ENCODE measurements at regions not wholly inside any gene's neighbourhood (a gene's known extent, or its start where the extent isn't known, plus 50 kb on each side); places are given as distances from the start of the nearest gene placed in this dataset.
A peak's percentile ranks its signal among the peaks of the same experiment; 100 is the strongest.

DNA sequence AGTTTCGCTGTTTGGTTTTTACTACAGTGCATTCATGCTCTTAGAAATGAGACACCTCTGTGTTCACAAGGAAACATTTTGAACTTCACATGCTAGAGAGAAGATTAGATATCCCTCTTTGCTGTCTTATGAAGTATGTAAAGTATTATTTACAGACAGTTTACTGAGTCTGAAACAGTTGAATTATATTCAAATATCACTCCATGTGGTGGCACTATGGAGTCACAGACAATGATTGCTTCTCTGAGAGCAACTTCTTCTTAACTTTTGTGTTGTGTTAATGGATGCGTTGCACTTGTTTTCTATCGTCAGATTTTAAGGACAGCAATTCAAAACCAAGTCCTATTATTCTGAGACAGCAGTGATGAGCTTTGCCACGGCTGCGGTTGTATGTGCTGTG is 823.6 kb downstream of the GALR1 start:
- 41 to 53% methylated on average over 5 of the region's 5 CpGs for WGBS, 2 donors
- Histone ChIP-seq H3K27ac (no peak overlapping the region), H3K27me3 (no peaks in the 10 kb centered on the region), H3K4me1 (no peaks in the 10 kb centered on the region), H3K9me3 (no peaks in the 10 kb centered on the region), H3K36me3 (ENCODE audit: low read depth, missing control alignments) (no peaks in the 10 kb centered on the region), H3K4me3 (no peak overlapping the region)
- no peak for DNase-seq
- intact Hi-C loops (cut with DNase I; ENCODE audit: low total_unique reads): no loop called here
- TF ChIP-seq, protein P1, sequence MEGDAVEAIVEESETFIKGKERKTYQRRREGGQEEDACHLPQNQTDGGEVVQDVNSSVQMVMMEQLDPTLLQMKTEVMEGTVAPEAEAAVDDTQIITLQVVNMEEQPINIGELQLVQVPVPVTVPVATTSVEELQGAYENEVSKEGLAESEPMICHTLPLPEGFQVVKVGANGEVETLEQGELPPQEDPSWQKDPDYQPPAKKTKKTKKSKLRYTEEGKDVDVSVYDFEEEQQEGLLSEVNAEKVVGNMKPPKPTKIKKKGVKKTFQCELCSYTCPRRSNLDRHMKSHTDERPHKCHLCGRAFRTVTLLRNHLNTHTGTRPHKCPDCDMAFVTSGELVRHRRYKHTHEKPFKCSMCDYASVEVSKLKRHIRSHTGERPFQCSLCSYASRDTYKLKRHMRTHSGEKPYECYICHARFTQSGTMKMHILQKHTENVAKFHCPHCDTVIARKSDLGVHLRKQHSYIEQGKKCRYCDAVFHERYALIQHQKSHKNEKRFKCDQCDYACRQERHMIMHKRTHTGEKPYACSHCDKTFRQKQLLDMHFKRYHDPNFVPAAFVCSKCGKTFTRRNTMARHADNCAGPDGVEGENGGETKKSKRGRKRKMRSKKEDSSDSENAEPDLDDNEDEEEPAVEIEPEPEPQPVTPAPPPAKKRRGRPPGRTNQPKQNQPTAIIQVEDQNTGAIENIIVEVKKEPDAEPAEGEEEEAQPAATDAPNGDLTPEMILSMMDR (IDR thresholded peaks at IDR 0.05): peak in 2 of 3 experiments; percentile 17 to 36
- TF ChIP-seq POLR2A (IDR thresholded peaks at IDR 0.05): no peak

DNA sequence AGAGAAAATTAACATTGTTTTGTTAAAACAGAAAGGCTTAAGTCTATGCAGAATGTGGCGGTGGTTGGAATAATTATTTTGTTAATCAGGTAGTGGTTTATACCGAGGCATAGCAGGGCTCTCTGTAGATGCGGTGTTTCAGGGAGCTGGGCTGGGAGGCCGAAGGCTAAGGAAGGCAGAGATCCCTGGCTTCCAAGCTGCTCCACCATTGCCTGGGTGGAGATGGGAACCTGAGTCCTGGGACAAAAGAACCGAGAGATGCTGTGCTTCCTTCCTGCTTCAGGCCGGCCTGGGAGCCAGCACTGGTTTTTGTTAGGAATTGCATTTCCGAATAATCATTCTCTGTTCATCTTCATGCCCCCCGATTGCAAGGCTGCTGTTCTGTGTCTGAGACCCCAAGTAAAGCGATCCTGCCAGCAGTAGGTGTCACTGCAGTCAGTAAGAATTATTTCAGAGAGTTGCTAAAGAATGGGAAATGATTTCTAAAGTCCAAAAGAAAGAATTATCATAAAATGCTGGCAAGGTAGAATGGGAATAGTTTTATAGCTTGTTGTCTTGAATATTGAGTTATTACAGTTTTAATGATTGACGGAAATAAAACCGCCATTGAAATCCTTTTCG is 824.9 kb downstream of the GALR1 start:
- Histone ChIP-seq H3K9me3 (no peaks in the 10 kb centered on the region), H3K27ac (no peak overlapping the region), H3K4me1 (no peaks in the 10 kb centered on the region), H3K27me3 (no peaks in the 10 kb centered on the region), H3K4me3 (no peak overlapping the region), H3K36me3 (ENCODE audit: low read depth, missing control alignments) (no peaks in the 10 kb centered on the region)
- no peak for TF ChIP-seq POLR2A (IDR thresholded peaks at IDR 0.05)
- TF ChIP-seq, protein P1 (IDR thresholded peaks at IDR 0.05): no peak
- WGBS, 2 donors: 58 to 64% methylated on average over 12 of the region's 12 CpGs
- no peak for DNase-seq
- intact Hi-C loops (cut with DNase I; ENCODE audit: low total_unique reads): no loop called here

DNA sequence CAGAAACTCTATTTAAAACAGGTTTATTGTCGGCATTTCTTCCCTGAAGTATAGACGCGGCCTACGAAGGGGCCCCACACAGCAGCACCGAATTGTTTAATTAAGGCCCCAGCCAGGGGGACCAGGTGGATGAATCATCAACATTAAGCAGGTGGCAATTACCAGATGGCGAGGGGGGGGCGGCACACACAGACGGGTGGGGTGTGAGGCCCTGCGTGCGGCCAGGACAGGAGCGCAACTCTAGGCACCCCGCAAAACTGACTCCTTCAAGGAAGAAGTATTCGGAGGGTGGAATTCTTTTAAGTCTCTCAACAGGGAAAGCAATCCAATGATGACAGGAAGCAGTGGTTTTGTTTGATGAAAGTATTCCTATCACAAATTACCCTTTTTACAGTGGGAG is 830.4 kb downstream of the GALR1 start:
- no peak for DNase-seq
- intact Hi-C loops (cut with DNase I; ENCODE audit: low total_unique reads): no loop called here
- Histone ChIP-seq H3K9me3 (no peaks in the 10 kb centered on the region), H3K27me3 (no peaks in the 10 kb centered on the region), H3K4me3 (no peak overlapping the region), H3K4me1 (no peaks in the 10 kb centered on the region), H3K27ac (no peak overlapping the region), H3K36me3 (ENCODE audit: low read depth, missing control alignments) (no peaks in the 10 kb centered on the region)
- TF ChIP-seq POLR2A (IDR thresholded peaks at IDR 0.05): no peak
- TF ChIP-seq, protein P1 (IDR thresholded peaks at IDR 0.05): no peak
- WGBS, 2 donors: 79 to 89% methylated on average over 13 of the region's 13 CpGs

- Histone ChIP-seq H3K36me3 (ENCODE audit: low read depth, missing control alignments) (no peaks in the 10 kb centered on the region), H3K9me3 (no peaks in the 10 kb centered on the region), H3K27ac (no peak overlapping the region), H3K27me3 (no peaks in the 10 kb centered on the region), H3K4me3 (no peak overlapping the region), H3K4me1 (no peaks in the 10 kb centered on the region)
- intact Hi-C loops (cut with DNase I; ENCODE audit: low total_unique reads): no loop called here
- 81 to 94% methylated on average over 5 of the region's 5 CpGs for WGBS, 2 donors
- no peak for DNase-seq
- no peak for TF ChIP-seq POLR2A (IDR thresholded peaks at IDR 0.05)
- TF ChIP-seq, protein P1 (IDR thresholded peaks at IDR 0.05): no peak
These were observed 831.1 kb downstream of the GALR1 start for GRCh38 chr18:78080761-78081160.

DNA sequence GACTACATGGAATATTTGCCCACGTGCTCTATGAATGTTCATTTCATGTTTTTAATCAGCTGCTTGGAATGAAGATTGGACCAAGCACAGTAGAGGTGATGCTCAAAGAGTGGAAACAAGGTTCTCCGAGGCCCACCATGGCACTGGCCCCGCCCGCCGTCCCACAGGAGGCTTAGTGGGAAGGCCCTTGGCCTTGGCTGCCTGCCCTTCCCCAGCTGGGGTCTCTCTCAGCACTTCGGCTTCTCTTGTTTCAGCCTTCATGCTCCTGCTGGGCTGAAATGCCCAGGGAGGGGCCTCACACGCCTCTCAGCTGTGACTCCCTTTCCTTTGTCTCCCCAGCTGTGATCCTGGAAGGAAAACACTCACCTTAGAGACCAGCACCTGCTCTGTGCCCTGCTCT is 833.2 kb downstream of the GALR1 start:
- H3K4me3 ChIP-seq: no peak overlapping the region
- WGBS, 2 donors: 79 to 84% methylated on average over 7 of the region's 7 CpGs
- no peak for DNase-seq
- no peaks in the 10 kb centered on the region for H3K36me3 ChIP-seq (ENCODE audit: low read depth, missing control alignments)
- TF ChIP-seq, protein P1 (IDR thresholded peaks at IDR 0.05): no peak
- no peak for TF ChIP-seq POLR2A (IDR thresholded peaks at IDR 0.05)
- H3K27me3 ChIP-seq: no peaks in the 10 kb centered on the region
- H3K4me1 ChIP-seq: no peaks in the 10 kb centered on the region
- H3K27ac ChIP-seq: no peak overlapping the region
- no peaks in the 10 kb centered on the region for H3K9me3 ChIP-seq
- intact Hi-C loops (cut with DNase I; ENCODE audit: low total_unique reads): no loop called here
